Activated CD4-positive, alpha-beta T cell treated with anti-CD3 and anti-CD28 coated beads, Interleukin-10, Interleukin-2, amounts not matched to agents 100 ng/mL and 50 ng/mL, durations not matched to agents 16 hours and 8 hours (primary cell): ENCODE measurements at regions not wholly inside any gene's neighbourhood (a gene's known extent, or its start where the extent isn't known, plus 50 kb on each side); places are given as distances from the start of the nearest gene placed in this dataset.
A peak's percentile ranks its signal among the peaks of the same experiment; 100 is the strongest.

Source experiments
- DNase-seq: peaks from one replicate; pipeline ENCODE4 v3.0.0-alpha.2; 2020

- no peak for DNase-seq
These were observed 75.1 kb downstream of the LINGO1 start for GRCh38 chr15:77557564-77557963.

- DNase-seq, result no peak
These were observed 75.6 kb downstream of the LINGO1 start for GRCh38 chr15:77557144-77557543.

- DNase-seq, result no peak
These were observed 76.1 kb downstream of the LINGO1 start for GRCh38 chr15:77556622-77557021.

- no peak for DNase-seq
These were observed 77.5 kb downstream of the LINGO1 start for GRCh38 chr15:77555232-77555631.

- DNase-seq, result no peak
These were observed 78.2 kb downstream of the LINGO1 start for GRCh38 chr15:77554306-77555080.

GRCh38 chr15:77553695-77554094 is 79.0 kb downstream of the LINGO1 start:
- no peak for DNase-seq

GRCh38 chr15:77553257-77553656 is 79.5 kb downstream of the LINGO1 start:
- DNase-seq, result no peak

GRCh38 chr15:77552066-77552465 is 80.6 kb downstream of the LINGO1 start:
- no peak for DNase-seq

- DNase-seq, result no peak
These were observed 82.1 kb downstream of the LINGO1 start for GRCh38 chr15:77550301-77551251.

- no peak for DNase-seq
These were observed 83.0 kb downstream of the LINGO1 start for GRCh38 chr15:77549576-77550288.

GRCh38 chr15:77548589-77549557 is 83.8 kb downstream of the LINGO1 start:
- no peak for DNase-seq

GRCh38 chr15:77547801-77548588 is 84.7 kb downstream of the LINGO1 start:
- DNase-seq, result no peak

- DNase-seq, result no peak
These were observed 85.8 kb downstream of the LINGO1 start for GRCh38 chr15:77546870-77547269.

- DNase-seq, result no peak
These were observed 86.6 kb downstream of the LINGO1 start for GRCh38 chr15:77546050-77546501.

GRCh38 chr15:77545058-77545457 is 87.7 kb downstream of the LINGO1 start:
- DNase-seq, result no peak

- DNase-seq, result no peak
These were observed 88.5 kb downstream of the LINGO1 start for GRCh38 chr15:77544162-77544561.

GRCh38 chr15:77543159-77543882 is 89.4 kb downstream of the LINGO1 start:
- DNase-seq, result peak; percentile 83

GRCh38 chr15:77542491-77543001 is 90.2 kb downstream of the LINGO1 start:
- DNase-seq, result no peak

- no peak for DNase-seq
These were observed 91.1 kb downstream of the LINGO1 start for GRCh38 chr15:77541421-77542181.
